Endothelial cell (in vitro differentiated cells): ENCODE measurements at regions not wholly inside any gene's neighbourhood (a gene's known extent, or its start where the extent isn't known, plus 50 kb on each side); places are given as distances from the start of the nearest gene placed in this dataset.

Experiments
- DNase-seq: peaks from one replicate; pipeline ENCODE4 v3.0.0; 2021; ENCODE audit warnings: low spot score
- H3K27ac Mint-ChIP-seq: one replicate; pipeline ENCODE4 v1.8.0; 2021; ENCODE audit warnings: mixed read lengths, inconsistent platforms; ENCODE audit not compliant: unreplicated experiment
- H3K27me3 Mint-ChIP-seq: one replicate; pipeline ENCODE4 v1.8.0; 2021; ENCODE audit warnings: mild to moderate bottlenecking, moderate library complexity, mixed read lengths, inconsistent platforms; ENCODE audit not compliant: unreplicated experiment
- H3K36me3 Mint-ChIP-seq: one replicate; pipeline ENCODE4 v1.8.0; 2021; ENCODE audit warnings: mild to moderate bottlenecking, low read depth, mixed read lengths, inconsistent platforms; ENCODE audit not compliant: unreplicated experiment
- H3K4me1 Mint-ChIP-seq: one replicate; pipeline ENCODE4 v1.8.0; 2021; ENCODE audit warnings: mild to moderate bottlenecking, mixed read lengths, inconsistent platforms; ENCODE audit not compliant: unreplicated experiment
- H3K4me3 Mint-ChIP-seq: one replicate; pipeline ENCODE4 v1.8.0; 2021; ENCODE audit warnings: mild to moderate bottlenecking, mixed read lengths, inconsistent platforms; ENCODE audit not compliant: unreplicated experiment
- H3K9me3 Mint-ChIP-seq: one replicate; pipeline ENCODE4 v1.8.0; 2021; ENCODE audit warnings: mixed read lengths, inconsistent platforms; ENCODE audit not compliant: unreplicated experiment
- TF ChIP-seq, protein P1 (sequence below): fragments of 200-600 bp; sonication (generic); IDR thresholded peaks from one replicate; pipeline ENCODE4 v1.5.0; 2021; ENCODE audit warnings: antibody characterized with exemption; ENCODE audit not compliant: unreplicated experiment

DNA sequence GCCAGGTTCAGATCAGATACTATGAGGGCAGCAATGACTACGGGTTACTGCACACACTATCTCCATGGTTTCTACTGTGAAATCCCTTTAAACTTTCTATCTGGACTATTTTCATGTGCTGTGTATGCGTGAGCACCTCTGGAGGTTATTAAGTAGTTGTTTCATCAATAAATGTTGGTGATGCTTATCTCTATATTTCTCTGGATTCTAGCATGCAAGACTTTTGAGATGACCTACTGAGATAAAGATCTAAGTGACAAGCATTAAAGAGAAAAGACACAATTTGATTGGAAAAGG is 194.0 kb downstream of the NRIP1 start:
- DNase-seq, result no peak
- Mint-ChIP-seq H3K4me3 (no peak overlapping the region), H3K36me3 (no peaks in the 10 kb centered on the region), H3K27me3 (no peaks in the 10 kb centered on the region), H3K9me3 (no peaks in the 10 kb centered on the region), H3K4me1 (peaks cover 43% of the 10 kb centered on the region), H3K27ac (no peak overlapping the region)
- TF ChIP-seq, protein P1, sequence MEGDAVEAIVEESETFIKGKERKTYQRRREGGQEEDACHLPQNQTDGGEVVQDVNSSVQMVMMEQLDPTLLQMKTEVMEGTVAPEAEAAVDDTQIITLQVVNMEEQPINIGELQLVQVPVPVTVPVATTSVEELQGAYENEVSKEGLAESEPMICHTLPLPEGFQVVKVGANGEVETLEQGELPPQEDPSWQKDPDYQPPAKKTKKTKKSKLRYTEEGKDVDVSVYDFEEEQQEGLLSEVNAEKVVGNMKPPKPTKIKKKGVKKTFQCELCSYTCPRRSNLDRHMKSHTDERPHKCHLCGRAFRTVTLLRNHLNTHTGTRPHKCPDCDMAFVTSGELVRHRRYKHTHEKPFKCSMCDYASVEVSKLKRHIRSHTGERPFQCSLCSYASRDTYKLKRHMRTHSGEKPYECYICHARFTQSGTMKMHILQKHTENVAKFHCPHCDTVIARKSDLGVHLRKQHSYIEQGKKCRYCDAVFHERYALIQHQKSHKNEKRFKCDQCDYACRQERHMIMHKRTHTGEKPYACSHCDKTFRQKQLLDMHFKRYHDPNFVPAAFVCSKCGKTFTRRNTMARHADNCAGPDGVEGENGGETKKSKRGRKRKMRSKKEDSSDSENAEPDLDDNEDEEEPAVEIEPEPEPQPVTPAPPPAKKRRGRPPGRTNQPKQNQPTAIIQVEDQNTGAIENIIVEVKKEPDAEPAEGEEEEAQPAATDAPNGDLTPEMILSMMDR, result no peak

GRCh38 chr21:14869984-14870852 is 194.6 kb downstream of the NRIP1 start:
- DNase-seq, result no peak
- no peak overlapping the region for H3K27ac Mint-ChIP-seq
- no peaks in the 10 kb centered on the region for H3K27me3 Mint-ChIP-seq
- H3K4me1 Mint-ChIP-seq, result peaks cover 41% of the 10 kb centered on the region
- H3K9me3 Mint-ChIP-seq, result no peaks in the 10 kb centered on the region
- no peaks in the 10 kb centered on the region for H3K36me3 Mint-ChIP-seq
- TF ChIP-seq, protein P1, result no peak
- no peak overlapping the region for H3K4me3 Mint-ChIP-seq

DNA sequence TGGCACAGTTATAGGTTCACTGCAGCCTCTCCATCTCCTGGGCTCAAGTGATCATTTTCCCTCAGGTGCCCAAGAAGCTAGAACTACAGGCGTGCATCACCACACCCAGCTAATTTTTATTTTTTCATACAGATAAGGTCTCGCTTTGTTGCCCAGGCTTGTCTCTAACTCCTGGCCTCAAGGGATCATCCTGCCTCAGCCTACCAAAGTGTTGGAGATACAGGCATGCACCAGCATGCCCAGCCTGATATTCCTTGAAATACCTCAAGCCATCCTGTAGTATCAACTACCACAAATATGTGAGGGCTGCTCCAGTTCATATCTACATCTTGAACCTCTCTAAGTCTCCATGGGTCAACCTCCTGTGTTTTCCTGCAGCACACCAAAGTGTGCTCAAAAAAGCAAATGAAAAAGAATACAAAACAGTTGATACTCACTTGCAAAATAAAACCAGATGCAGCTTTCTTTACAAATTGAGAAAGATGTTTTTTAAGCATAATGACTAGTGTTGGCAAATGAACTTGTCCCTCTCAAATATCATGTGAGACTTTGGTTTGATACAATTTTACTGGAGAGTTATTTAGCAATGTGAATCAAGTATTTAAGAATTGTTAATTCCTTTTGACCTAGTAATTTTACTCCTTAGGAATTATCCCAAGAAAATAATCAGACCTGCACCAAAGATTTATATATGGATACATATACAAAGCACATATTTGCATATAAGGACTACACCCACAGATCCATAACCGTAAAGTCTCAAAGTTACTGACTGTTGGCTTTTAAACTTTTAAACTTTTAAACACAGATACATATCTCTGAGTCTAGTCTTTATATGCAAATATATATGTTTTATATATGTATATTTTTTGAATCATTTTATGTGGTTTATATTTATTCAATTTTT is 197.7 kb downstream of the NRIP1 start:
- DNase-seq, result no peak
- no peak overlapping the region for H3K27ac Mint-ChIP-seq
- TF ChIP-seq, protein P1, result no peak
- no peak overlapping the region for H3K4me3 Mint-ChIP-seq
- no peaks in the 10 kb centered on the region for H3K27me3 Mint-ChIP-seq
- no peaks in the 10 kb centered on the region for H3K36me3 Mint-ChIP-seq
- H3K9me3 Mint-ChIP-seq, result no peaks in the 10 kb centered on the region
- peaks cover 43% of the 10 kb centered on the region for H3K4me1 Mint-ChIP-seq

GRCh38 chr21:14864211-14865021 is 200.4 kb downstream of the NRIP1 start:
- TF ChIP-seq, protein P1, result peak; percentile 46
- Mint-ChIP-seq H3K4me3 (no peak overlapping the region), H3K4me1 (peaks cover 32% of the 10 kb centered on the region), H3K9me3 (no peaks in the 10 kb centered on the region), H3K27me3 (peaks cover 6% of the 10 kb centered on the region), H3K27ac (no peak overlapping the region), H3K36me3 (peaks cover 12% of the 10 kb centered on the region)
- peak; percentile 68 for DNase-seq
